NCI-H2171 treated with DMSO at 0.1 percent for 48 hours (cell line): ENCODE measurements at regions not wholly inside any gene's neighbourhood (a gene's known extent, or its start where the extent isn't known, plus 50 kb on each side); places are given as distances from the start of the nearest gene placed in this dataset.

Source experiments
- DNase-seq: peaks from one replicate; lab custom pipeline; 2025; lab: John Stamatoyannopoulos, UW

- DNase-seq = no peak
Observed at GRCh38 chr1:29749024-29749945, 513.0 kb downstream of the PTPRU start.

DNA sequence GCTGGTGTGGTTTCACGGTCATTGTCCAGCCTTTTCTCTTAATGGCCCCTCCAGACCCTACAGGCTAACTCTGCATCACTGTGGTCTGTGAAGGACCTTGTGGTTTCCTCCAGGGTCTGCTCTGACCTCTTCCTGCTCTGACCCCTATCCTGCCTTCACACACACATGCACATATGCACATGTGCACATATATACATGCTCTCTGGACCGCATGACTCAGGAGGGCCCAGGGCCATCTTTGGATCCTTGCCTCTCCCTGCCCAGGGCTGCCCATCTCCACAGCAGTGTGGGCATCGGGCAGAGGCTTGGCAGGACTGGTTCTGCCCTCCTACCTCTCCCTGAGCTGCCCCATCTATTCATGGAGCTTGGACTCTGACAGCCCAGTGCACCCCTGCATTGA is 510.9 kb downstream of the PTPRU start:
- no peak for DNase-seq

DNA sequence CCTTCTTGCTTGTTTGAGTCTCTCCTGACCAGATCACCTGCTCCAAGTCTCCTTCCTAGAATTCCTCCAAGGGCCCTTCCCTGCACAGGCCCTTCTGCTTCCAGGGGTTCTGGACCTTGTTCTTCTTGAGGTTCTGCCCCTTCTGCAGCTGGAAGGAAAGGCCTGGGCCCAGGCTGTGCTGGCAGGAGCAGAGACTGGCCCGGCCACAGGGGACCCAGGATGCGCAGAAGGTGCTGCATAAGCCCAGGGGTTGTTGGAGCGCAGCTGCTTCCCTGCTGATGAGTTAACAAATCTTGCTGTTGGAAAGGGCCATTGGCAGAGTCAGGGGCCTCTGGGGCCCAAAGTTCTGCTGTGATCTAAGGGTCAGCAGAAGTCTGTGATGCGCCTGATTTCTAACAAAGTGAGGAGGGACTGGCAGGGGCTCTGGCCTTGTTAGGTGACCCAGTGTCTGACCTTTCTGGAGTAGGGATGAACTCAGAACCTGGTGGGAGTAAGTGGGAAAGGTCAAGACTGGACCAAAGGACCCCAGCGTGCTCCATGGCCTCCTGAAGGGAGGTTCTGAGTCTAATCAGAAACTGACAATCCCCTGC is 509.8 kb downstream of the PTPRU start:
- no peak for DNase-seq

DNA sequence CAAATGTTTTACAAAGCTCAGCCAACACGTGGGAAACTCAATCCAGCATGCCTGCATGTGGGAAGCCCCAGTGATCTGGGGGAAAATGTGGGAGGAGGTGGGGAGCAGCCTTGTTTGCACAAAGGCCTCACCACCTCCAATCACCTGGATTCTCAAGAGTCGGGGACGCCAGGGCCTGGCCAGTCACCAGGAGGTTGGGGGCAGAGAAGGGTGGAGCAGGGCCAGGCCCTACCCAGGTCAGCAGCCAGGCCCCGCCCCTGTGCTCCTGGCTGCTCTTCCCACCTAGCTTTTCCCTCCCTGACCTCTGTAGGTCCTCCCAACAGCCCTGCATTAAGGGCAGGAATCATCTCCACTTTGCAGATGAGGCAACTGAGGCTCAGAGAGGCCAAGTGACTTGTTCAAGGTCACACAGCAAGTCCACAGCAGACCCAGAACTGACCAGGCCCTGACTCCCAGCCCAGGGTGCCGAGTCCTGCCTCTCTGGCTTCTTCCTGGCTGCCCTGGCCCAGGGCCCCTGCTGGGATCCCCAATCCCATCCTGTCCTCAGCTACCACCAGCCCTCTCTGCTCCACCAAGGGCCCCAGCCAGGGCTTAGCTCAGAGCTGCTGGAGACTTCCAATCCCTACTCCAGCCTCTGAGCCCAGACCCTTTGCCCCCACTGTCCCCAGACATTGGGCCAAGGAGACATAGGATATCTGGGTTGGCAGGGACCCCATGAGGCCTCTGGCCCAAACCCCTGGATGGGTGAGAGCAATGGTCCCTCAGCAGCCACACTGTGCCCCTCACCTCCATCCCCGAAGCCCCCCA is 508.6 kb downstream of the PTPRU start:
- no peak for DNase-seq

DNA sequence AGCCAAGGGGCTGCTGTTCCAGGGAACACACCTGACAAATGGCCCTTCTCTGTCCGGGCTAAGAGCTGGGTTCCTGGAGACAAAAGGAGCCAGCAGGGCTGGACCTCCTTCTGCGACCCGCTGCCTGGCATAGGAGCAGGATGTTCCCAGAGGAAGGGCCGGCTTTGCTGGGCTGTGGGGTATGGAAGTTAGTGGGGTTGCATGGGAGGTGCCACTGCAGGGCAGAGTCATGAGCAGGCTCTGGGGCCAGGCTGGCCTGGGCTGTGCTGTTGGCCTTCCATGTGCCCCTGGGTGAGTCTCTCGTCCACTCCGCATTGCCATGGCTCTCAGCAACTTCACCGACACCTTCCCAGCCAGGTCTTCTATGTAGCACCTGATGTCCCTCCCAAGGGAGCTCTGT is 507.6 kb downstream of the PTPRU start:
- DNase-seq = no peak

GRCh38 chr1:29743264-29743663 is 506.9 kb downstream of the PTPRU start:
- DNase-seq = peak; percentile 53

- peak; percentile 16 for DNase-seq
Observed at GRCh38 chr1:29739176-29739575, 502.9 kb downstream of the PTPRU start.

GRCh38 chr1:29736582-29737188 is 500.4 kb downstream of the PTPRU start:
- no peak for DNase-seq

GRCh38 chr1:29732453-29732852 is 496.1 kb downstream of the PTPRU start:
- DNase-seq = no peak

- no peak for DNase-seq
Observed at GRCh38 chr1:29730623-29731022, 494.3 kb downstream of the PTPRU start.

DNA sequence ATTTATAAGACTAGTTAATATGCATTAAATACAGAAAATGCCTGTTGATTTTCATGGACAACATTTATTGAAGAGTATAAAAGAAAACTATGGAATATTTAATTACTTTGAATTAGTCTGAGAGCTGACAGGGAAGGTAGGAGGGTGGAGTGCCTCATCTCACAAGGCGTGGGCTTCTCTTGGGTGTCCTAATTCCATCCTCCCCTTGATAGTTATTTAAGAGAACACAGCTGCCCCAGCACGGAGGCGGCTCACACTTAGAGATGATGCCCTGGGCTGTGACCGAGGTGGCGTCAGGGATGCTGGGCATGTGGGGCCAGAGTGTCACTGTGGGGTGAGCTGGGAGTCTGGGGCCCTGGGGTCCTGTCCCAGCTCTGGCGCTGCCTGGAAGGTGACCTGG is 493.0 kb downstream of the PTPRU start:
- no peak for DNase-seq

DNA sequence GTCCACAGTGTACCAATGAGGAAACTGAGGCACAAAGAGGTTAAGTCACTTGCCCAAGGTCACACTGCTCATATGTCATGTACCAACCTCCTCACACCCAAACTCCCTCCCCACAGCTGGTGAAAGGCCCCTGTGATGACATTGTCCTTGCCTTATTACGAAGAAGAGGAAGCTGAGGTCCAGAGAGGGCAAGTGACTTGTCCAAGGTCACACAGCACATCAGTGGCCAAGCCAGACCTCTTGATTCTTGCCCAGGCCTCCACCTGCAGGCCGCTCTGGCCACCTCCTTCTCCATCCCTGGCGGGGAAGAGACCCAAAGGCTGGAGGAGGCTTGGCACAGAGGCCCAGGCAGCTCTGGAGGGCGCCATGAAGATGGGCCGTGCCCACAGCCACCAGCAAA is 492.4 kb downstream of the PTPRU start:
- DNase-seq = no peak

DNA sequence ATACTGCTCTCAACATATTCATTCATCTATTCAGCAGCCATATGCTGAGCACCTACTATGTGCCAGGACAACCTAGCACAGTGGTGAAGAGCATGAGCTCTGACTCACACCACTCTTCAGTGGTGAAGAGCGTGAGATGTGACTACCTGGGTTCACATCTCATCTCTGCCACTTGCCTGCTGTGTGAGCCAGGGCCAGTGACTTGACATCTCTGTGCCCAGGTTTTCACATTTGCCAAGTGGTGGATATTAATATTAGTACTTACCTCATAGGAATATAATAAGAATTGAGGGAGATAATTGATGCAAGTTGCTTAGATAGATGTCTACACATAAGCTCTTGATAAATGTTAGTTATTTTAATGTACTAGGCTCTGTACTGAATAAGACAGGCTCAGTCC is 488.9 kb downstream of the PTPRU start:
- no peak for DNase-seq

GRCh38 chr1:29722598-29722997 is 486.3 kb downstream of the PTPRU start:
- DNase-seq = no peak

- DNase-seq = no peak
Observed at GRCh38 chr1:29719253-29719652, 482.9 kb downstream of the PTPRU start.

DNA sequence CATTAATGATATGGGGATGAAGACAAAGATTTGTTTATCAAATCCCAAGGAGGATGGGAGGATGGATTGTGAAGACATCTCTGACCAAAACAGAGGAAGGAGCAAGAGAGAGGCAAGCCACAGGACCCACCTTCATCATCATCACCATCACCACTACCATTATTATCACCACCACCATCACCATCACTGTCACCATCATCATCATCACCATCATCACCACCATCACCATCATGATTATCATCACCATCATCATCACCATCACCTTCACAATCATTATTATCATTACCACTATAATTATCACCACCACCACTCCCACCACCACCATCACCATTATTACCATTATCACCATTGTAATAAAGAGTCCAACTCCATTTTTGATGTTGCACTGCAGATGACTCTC is 482.5 kb downstream of the PTPRU start:
- DNase-seq = no peak

- DNase-seq = no peak
Observed at GRCh38 chr1:29716306-29716705, 480.0 kb downstream of the PTPRU start.

GRCh38 chr1:29713857-29714256 is 477.5 kb downstream of the PTPRU start:
- DNase-seq = peak; percentile 15

- DNase-seq = no peak
Observed at GRCh38 chr1:29712801-29713200, 476.5 kb downstream of the PTPRU start.

DNA sequence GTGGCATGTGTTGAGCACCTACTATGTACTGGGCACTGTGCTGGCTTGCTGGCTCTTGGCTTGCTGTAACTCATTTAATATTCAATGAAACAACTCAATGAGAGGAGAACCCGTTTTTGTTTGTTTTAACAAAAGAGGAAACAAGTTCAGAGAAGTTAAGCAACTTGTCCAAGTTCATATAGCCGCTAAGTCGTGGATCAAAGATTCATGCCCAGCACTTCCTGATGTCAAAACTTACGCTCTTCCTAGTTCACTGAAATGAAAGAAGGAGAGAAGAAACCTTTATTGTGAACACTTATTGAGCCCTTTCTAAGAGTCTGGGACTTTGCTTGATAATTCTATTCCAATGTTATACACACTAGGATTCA is 475.9 kb downstream of the PTPRU start:
- no peak for DNase-seq

DNA sequence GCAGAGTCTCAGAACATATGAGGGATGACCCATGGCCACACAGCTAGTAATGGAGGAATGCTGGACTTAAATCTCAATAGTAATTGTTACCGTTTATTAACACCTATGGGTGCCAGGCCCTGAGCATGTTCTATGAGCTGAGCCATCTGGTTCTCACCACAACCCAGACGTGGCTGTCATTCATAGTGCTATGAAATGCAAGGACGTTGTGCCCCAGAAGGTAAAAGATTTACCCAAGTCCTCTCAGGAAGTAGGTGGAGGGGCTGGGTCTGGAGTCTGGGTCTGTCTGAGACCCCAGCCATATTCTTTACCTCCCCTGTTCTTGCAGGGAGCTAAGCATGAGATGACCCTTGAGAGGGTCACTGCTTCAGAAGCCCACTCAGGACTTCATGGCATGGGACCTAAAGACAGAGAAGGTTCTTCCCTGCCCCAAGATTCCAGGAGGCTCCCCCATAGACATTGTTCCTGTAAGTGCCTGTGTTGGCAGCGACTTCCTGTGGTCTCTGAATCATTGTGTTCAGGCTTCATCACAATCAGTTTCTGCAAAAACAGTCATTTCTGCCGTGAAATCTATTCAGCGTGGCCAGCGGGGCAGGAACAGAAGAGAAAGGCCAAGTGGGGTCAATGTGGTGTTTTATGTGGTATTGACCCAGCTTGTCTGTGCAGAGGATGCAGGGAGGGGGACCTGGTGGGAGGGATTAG is 475.4 kb downstream of the PTPRU start:
- DNase-seq = no peak
